ENCODE measurements at regions not wholly inside any gene's neighbourhood (a gene's known extent, or its start where the extent isn't known, plus 50 kb on each side); places are given as distances from the start of the nearest gene placed in this dataset.

GRCh38 chr7:41472427-41473125 is 230.3 kb downstream of the INHBA start:
- DNase-seq (ENCODE audit: low spot score), result no peak
- CTCF ChIA-PET, result no interaction called here
- TF ChIP-seq CTCF (conservative IDR thresholded peaks at IDR 0.05; ENCODE audit: low read depth), result no peak
- H3K27ac ChIP-seq, result no peak overlapping the region
- POLR2A ChIA-PET (ENCODE audit: low non-redundant PET), result no interaction called here

- no peak overlapping the region for H3K27ac ChIP-seq
- ChIA-PET POLR2A (ENCODE audit: low non-redundant PET) (no interaction called here), CTCF (no interaction called here)
- TF ChIP-seq CTCF (conservative IDR thresholded peaks at IDR 0.05; ENCODE audit: low read depth), result no peak
- DNase-seq (ENCODE audit: low spot score), result no peak
Observed at GRCh38 chr7:41470081-41470480, 232.8 kb downstream of the INHBA start.

GRCh38 chr7:41467596-41467995 is 235.3 kb downstream of the INHBA start:
- ChIA-PET POLR2A (ENCODE audit: low non-redundant PET) (no interaction called here), CTCF (no interaction called here)
- no peak for TF ChIP-seq CTCF (conservative IDR thresholded peaks at IDR 0.05; ENCODE audit: low read depth)
- H3K27ac ChIP-seq, result no peak overlapping the region
- DNase-seq (ENCODE audit: low spot score), result no peak

GRCh38 chr7:41466760-41467384 is 236.0 kb downstream of the INHBA start:
- ChIA-PET CTCF (no interaction called here), POLR2A (ENCODE audit: low non-redundant PET) (no interaction called here)

GRCh38 chr7:41465571-41465970 is 237.3 kb downstream of the INHBA start:
- DNase-seq (ENCODE audit: low spot score), result no peak
- no peak overlapping the region for H3K27ac ChIP-seq
- no peak for TF ChIP-seq CTCF (conservative IDR thresholded peaks at IDR 0.05; ENCODE audit: low read depth)
- CTCF ChIA-PET, result no interaction called here
- POLR2A ChIA-PET (ENCODE audit: low non-redundant PET), result no interaction called here

More at GRCh38 chr7:41466760-41467384, 236.0 kb downstream of the INHBA start:
- no peak overlapping the region for H3K27ac ChIP-seq
- no peak for DNase-seq (ENCODE audit: low spot score)
- no peak for TF ChIP-seq CTCF (conservative IDR thresholded peaks at IDR 0.05; ENCODE audit: low read depth)

GRCh38 chr7:41463770-41464470 is 239.0 kb downstream of the INHBA start:
- no peak overlapping the region for H3K27ac ChIP-seq
- ChIA-PET POLR2A (ENCODE audit: low non-redundant PET) (no interaction called here), CTCF (no interaction called here)
- no peak for DNase-seq (ENCODE audit: low spot score)
- no peak for TF ChIP-seq CTCF (conservative IDR thresholded peaks at IDR 0.05; ENCODE audit: low read depth)
